ENCODE measurements at regions not wholly inside any gene's neighbourhood (a gene's known extent, or its start where the extent isn't known, plus 50 kb on each side); places are given as distances from the start of the nearest gene placed in this dataset.

- no peak for DNase-seq
These were observed 536.6 kb downstream of the NPHP4 start for GRCh38 chr1:5455651-5456050.

GRCh38 chr1:5455056-5455455 is 537.2 kb downstream of the NPHP4 start:
- DNase-seq: no peak

GRCh38 chr1:5453347-5453746 is 538.9 kb downstream of the NPHP4 start:
- no peak for DNase-seq

DNA sequence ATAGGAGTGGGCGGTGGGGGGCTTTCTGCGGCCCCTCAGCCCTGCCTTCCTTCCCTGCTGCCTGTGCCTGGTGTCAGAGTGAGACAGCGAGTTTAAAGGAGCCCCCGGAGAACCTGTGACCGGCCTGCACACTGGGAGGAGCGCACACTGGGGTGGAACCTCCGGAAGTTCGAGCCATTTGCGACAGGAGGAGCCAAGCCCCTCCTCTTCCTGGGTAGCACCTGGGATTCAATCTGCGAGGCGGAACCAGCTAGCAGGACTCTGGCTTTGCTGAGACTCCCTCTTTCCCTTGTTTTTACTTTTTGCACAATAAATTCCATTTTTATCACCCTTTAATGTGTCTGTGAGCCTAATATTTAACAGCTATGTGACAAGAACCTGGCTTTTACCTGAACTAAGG is 540.6 kb downstream of the NPHP4 start:
- no peak for DNase-seq

GRCh38 chr1:5448486-5448885 is 543.7 kb downstream of the NPHP4 start:
- no peak for DNase-seq

- DNase-seq: no peak
These were observed 544.7 kb downstream of the NPHP4 start for GRCh38 chr1:5447503-5447960.

GRCh38 chr1:5444396-5444795 is 547.8 kb downstream of the NPHP4 start:
- DNase-seq: no peak

DNA sequence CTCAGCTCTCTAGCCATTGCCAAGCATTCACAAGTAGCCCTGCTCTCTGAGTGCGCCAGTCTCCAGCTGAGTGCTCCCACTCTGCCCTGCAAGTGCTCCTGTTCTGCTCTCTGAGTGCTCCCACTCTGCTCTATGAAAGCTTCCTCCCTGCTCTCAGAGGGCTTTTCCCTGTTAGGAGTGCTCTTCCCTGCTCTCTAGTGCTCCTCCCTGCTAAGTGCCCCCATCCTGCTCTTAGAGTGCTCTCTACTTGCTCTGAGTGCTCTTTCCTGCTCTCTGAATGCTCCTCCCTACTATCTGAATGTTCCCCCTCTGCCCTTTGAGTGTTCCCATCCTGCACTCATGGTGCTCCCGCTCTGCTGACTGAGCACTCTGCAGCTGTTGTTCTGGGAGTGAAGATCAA is 555.4 kb downstream of the NPHP4 start:
- DNase-seq: no peak

- no peak for DNase-seq
These were observed 556.8 kb downstream of the NPHP4 start for GRCh38 chr1:5435414-5435813.

DNA sequence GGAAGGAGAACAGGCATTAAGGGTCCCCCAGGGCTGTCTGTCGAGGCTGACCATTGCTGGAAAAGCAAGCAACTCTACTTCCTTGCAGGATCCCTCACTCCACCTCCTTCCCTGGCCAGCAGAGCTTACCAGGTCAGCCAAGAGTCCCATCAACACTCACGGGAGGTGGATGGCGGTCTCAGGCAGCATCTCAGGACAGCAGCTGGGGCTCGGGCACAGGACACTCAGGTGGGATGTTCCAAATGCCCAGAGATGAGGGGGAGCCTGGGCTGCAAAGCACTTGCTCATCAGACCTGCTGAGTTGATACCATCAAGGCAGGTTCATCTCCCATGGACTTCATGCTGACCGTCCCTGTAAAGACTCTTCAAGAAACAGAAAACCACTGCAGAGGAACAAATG is 559.8 kb downstream of the NPHP4 start:
- no peak for DNase-seq

DNA sequence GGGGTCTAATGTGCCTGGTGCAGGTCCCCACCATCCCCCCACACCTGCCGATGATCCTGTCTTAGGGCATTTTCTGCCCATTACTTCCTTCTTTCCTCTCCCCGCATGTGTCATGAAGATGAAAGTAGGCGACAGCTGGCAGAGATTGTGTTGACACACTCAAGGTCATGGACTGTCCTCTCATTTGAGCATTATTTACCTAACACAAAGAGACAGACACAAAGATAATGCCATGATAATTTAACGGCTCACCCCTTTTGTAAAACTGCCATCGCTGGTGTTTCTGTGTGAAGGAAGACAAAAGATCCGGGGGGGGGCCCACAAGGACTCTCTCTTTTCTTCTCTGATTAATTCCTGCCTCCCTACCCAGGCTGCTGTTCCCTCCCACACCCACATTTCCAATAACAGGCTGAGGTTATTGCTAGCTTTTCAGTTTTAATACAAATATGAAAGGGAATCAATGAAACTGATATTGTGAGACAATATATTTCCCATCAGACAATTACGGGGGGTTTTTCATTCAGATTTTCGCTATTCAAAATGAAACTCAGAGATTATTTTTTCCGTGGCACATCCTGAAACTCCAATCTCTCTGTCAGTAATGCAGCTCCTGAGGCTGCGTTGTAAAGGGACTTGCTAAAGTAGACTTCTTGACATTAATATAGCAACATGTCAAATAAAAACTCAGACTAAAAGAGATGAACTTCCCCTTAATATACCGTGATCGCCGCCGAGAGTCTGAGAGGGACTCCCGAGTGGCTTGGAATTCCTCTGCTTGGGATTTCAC is 561.1 kb downstream of the NPHP4 start:
- no peak for DNase-seq

- no peak for DNase-seq
These were observed 562.1 kb downstream of the NPHP4 start for GRCh38 chr1:5430136-5430535.

- DNase-seq: no peak
These were observed 563.9 kb downstream of the NPHP4 start for GRCh38 chr1:5428351-5428750.

DNA sequence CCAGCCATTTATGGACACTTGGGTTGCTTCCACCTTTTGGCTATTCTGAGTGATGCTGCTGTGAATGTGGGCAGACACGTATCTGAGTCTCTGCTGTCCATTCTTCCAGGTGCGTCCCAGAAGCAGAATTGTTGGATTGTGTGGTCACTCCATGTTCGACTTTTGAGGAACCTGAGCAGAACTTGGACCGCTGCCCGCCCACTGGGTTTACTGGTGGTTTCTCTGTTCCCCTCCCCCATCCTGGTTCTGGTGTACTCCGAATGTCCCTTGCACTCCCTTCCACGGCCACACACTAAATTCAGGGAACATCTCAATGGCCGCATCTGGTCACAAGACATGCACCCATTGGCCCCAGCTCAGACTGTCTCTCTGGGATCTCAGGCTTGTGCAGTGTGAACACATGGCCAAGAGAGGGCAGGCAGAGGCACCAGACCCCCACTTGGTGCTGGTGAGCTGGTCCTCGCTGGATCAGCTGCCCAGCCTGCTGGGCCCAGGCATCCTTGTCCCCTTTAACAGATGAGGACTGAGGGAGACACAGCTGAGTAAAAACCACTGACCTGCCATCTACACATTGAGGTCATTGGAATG is 565.1 kb downstream of the NPHP4 start:
- no peak for DNase-seq

GRCh38 chr1:5424802-5425703 is 567.2 kb downstream of the NPHP4 start:
- DNase-seq: no peak

DNA sequence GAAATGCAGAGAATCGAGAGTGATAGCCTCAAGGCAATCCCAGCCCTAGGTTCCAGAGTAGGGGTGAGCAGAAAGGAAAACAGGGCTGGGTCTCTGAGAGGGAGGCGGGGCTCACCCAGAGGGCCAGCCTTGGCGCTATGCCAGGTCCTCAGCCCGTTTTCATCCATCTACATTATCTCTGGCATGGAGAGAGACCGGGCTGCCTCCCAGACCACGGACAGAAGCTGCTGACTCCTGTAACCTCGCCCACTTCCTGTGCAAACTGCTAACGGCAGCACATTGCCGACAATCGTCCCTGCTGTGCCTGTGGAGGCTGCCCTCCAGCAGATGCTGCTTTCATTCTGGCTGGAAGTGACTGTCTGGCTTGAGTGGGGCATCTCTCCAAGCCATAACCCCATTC is 569.1 kb downstream of the NPHP4 start:
- DNase-seq: no peak

- DNase-seq: no peak
These were observed 572.7 kb downstream of the NPHP4 start for GRCh38 chr1:5419501-5419900.

GRCh38 chr1:5416518-5416917 is 575.7 kb downstream of the NPHP4 start:
- no peak for DNase-seq

DNA sequence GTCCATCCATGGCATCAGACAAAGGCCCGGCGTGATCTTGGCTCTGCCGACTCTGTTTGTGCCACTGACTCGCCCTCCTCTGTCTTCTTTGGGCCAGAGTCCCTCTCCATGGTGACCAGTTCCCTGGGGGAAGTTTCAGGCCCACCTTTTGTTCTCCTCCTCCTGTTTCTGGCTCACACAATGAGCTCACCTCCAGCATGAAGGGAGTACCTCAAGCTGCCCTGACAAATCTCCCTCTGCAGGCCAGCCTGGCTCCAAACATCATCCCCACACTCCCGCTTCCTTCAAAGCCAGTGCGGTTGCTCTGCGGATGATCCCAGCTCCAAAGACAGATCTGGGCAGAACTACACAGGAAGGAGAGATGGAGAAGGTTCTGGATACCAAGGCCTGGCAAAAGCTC is 576.6 kb downstream of the NPHP4 start:
- peak in 1 of 2 experiments; percentile 0 for DNase-seq

GRCh38 chr1:5410652-5411051 is 581.6 kb downstream of the NPHP4 start:
- no peak for DNase-seq

DNA sequence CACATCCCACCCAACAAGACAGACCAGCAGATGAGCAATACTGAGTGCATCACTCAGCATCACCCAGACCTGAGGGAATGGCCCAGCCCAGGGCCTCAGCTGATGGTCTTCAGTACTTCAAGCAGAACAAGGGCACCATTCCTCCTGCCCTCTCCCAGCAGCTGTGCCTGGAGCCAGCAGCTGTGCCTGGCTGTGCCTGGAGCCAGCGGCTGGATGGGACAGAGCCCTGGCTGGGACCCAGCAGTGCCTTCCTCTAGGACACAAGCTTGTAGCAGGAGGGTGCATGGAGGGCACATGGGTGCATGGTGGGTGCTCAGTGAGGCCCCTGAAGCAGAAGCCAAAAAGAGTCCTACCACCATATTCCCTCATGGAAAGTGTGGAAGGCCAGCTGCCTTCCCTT is 583.8 kb downstream of the NPHP4 start:
- DNase-seq: no peak

DNA sequence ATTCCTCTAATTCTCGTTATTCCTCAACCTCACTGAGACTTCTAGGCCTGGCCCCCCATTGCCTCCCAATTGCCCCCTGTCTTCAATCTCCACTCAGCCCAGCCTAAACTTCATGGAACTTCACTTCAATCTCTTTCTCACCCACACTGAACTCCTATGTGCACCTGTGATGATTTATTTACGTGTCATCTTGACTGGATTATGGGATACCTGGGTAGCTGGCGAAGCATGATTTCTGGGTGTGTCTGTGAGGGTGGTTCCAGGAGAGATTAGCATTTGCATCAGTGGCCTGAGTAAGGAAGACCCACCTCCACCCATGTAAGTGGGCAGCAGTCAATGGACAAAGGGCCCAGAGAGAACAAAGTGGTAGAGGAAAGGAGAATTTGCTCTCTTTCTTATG is 587.0 kb downstream of the NPHP4 start:
- DNase-seq: no peak

- DNase-seq: no peak
These were observed 587.6 kb downstream of the NPHP4 start for GRCh38 chr1:5404412-5405203.

Data from NCI-H526 (cell line).